MM.1S (cell line): ENCODE measurements at regions not wholly inside any gene's neighbourhood (a gene's known extent, or its start where the extent isn't known, plus 50 kb on each side); places are given as distances from the start of the nearest gene placed in this dataset.

ENCODE experiments used
- DNase-seq: peaks from one replicate; pipeline ENCODE4 v3.0.0-alpha.2; 2015
- H2AFZ ChIP-seq: fragments of 300-600 bp; sonication (generic); 2 replicates; pipeline ENCODE4 v1.6.0; 2016; ENCODE audit warnings: antibody characterized with exemption, low read length
- H3F3A ChIP-seq: fragments of 300-600 bp; sonication (generic); 2 replicates; pipeline ENCODE4 v1.6.1; 2016; ENCODE audit warnings: mild to moderate bottlenecking, antibody characterized with exemption, low read length, moderate library complexity, mixed read lengths; ENCODE audit not compliant: insufficient read depth
- H3K27ac ChIP-seq: fragments of 300-600 bp; sonication (generic); 2 replicates; pipeline ENCODE4 v1.5.1; 2016; ENCODE audit warnings: mild to moderate bottlenecking, low read length
- H3K27me3 ChIP-seq: fragments of 300-600 bp; sonication (generic); replicated peaks from 2 replicates; pipeline ENCODE4 v1.6.0; 2016; ENCODE audit warnings: low read length; ENCODE audit not compliant: insufficient read depth
- H3K36me3 ChIP-seq: fragments of 300-600 bp; sonication (generic); replicated peaks from 2 replicates; pipeline ENCODE4 v1.6.1; 2016; ENCODE audit warnings: mild to moderate bottlenecking, low read length, mixed read lengths; ENCODE audit not compliant: insufficient read depth
- H3K4me1 ChIP-seq: fragments of 300-600 bp; sonication (generic); 2 replicates; pipeline ENCODE4 v1.6.1; 2016; ENCODE audit warnings: low read length, mixed read lengths
- H3K4me2 ChIP-seq: fragments of 300-600 bp; sonication (generic); 2 replicates; pipeline ENCODE4 v1.6.0; 2016; ENCODE audit warnings: low read depth, low read length
- H3K4me3 ChIP-seq: fragments of 300-600 bp; sonication (generic); 2 replicates; pipeline ENCODE4 v1.5.1; 2016; ENCODE audit warnings: low read length, mixed read lengths
- H3K79me2 ChIP-seq: fragments of 300-600 bp; sonication (generic); 2 replicates; pipeline ENCODE4 v1.6.1; 2016; ENCODE audit warnings: mixed run types, low read length, mixed read lengths
- H3K9ac ChIP-seq: fragments of 300-600 bp; sonication (generic); 2 replicates; pipeline ENCODE4 v1.6.1; 2016; ENCODE audit warnings: low read length, mixed read lengths
- H3K9me2 ChIP-seq: fragments of 300-600 bp; sonication (generic); replicated peaks from 2 replicates; pipeline ENCODE4 v1.6.1; 2016; ENCODE audit warnings: mild to moderate bottlenecking, low read length, mixed read lengths; ENCODE audit not compliant: insufficient read depth
- H3K9me3 ChIP-seq: fragments of 300-600 bp; sonication (generic); replicated peaks from 2 replicates; pipeline ENCODE4 v1.6.1; 2016; ENCODE audit warnings: mild to moderate bottlenecking, low read length, mixed read lengths; ENCODE audit not compliant: insufficient read depth
- H4K20me1 ChIP-seq: fragments of 300-600 bp; sonication (generic); 2 replicates; pipeline ENCODE4 v1.6.1; 2016; ENCODE audit warnings: mild to moderate bottlenecking, low read length, moderate library complexity, mixed read lengths; ENCODE audit not compliant: insufficient read depth
- CTCF ChIP-seq: fragments of 300-600 bp; sonication (generic); IDR thresholded peaks from 2 replicates; pipeline ENCODE4 v1.5.1; 2016; ENCODE audit warnings: antibody characterized with exemption, low read length, mixed read lengths
- EZH2 ChIP-seq: fragments of 300-600 bp; sonication (generic); optimal IDR thresholded peaks from 2 replicates; pipeline ENCODE3; 2017; ENCODE audit warnings: low read depth, mild to moderate bottlenecking, antibody characterized with exemption, low read length, mixed read lengths
- EZH2phosphoT487 ChIP-seq: fragments of 300-600 bp; sonication (generic); IDR thresholded peaks from 2 replicates; pipeline ENCODE4 v1.6.1; 2018; ENCODE audit warnings: antibody characterized with exemption, low read length

GRCh38 chr19:28199323-28199722, 1013.6 kb downstream of the UQCRFS1 start:
- Histone ChIP-seq H3K4me1 (no peaks in the 10 kb centered on the region), H3K9ac (no peak overlapping the region), H3K36me3 (no peaks in the 10 kb centered on the region), H3K4me3 (no peak overlapping the region), H4K20me1 (no peaks in the 10 kb centered on the region), H3K4me2 (no peak overlapping the region), H3K9me3 (no peaks in the 10 kb centered on the region), H3K27me3 (no peaks in the 10 kb centered on the region), H3K27ac (no peak overlapping the region), H2AFZ (no peak overlapping the region), H3F3A (no peaks in the 10 kb centered on the region), H3K9me2 (no peaks in the 10 kb centered on the region), H3K79me2 (no peaks in the 10 kb centered on the region)
- TF ChIP-seq EZH2 (no peak), CTCF (no peak), EZH2phosphoT487 (no peak)
- no peak for DNase-seq

- Histone ChIP-seq H3K79me2 (no peaks in the 10 kb centered on the region), H3K4me2 (no peak overlapping the region), H3K9ac (no peak overlapping the region), H3K9me3 (no peaks in the 10 kb centered on the region), H3K36me3 (no peaks in the 10 kb centered on the region), H3K27ac (no peak overlapping the region), H3K9me2 (no peaks in the 10 kb centered on the region), H3K4me1 (no peaks in the 10 kb centered on the region), H2AFZ (no peak overlapping the region), H3F3A (no peaks in the 10 kb centered on the region), H3K27me3 (no peaks in the 10 kb centered on the region), H3K4me3 (no peak overlapping the region), H4K20me1 (no peaks in the 10 kb centered on the region)
- no peak for TF ChIP-seq EZH2
- TF ChIP-seq CTCF = no peak
- TF ChIP-seq EZH2phosphoT487 = no peak
- no peak for DNase-seq
Observed at GRCh38 chr19:28196961-28197360, 1016.0 kb downstream of the UQCRFS1 start.

- Histone ChIP-seq H3K27me3 (no peaks in the 10 kb centered on the region), H3K9ac (no peak overlapping the region), H3K4me3 (no peak overlapping the region), H3K4me2 (no peak overlapping the region), H3K79me2 (no peaks in the 10 kb centered on the region), H3K36me3 (no peaks in the 10 kb centered on the region), H4K20me1 (no peaks in the 10 kb centered on the region), H3K9me3 (no peaks in the 10 kb centered on the region), H3K27ac (no peak overlapping the region), H3K4me1 (no peaks in the 10 kb centered on the region), H3K9me2 (no peaks in the 10 kb centered on the region), H2AFZ (no peak overlapping the region), H3F3A (no peaks in the 10 kb centered on the region)
- DNase-seq = no peak
- TF ChIP-seq EZH2phosphoT487 (no peak), EZH2 (no peak), CTCF (no peak)
Observed at GRCh38 chr19:28196101-28196500, 1016.9 kb downstream of the UQCRFS1 start.
